Panc1 (cell line): ENCODE measurements at regions not wholly inside any gene's neighbourhood (a gene's known extent, or its start where the extent isn't known, plus 50 kb on each side); places are given as distances from the start of the nearest gene placed in this dataset.

Experiments used
- ATAC-seq: fragments of 200-7000 bp; cut with Tn5 transposase; 2 replicates; pipeline ENCODE4 v1.9.1; 2020; ENCODE audit warnings: mild to moderate bottlenecking, moderate library complexity
- BruUV-seq: library from RNA; stranded (reverse); fragments of 400-500 nt; replicated peaks from 2 replicates; lab custom pipeline; 2021; lab: Mats Ljungman, UMichigan
- CTCF ChIA-PET: fragments of 300-600 bp; sonication (Branson Sonifier 250); formaldehyde crosslinking; loops from one replicate; lab custom pipeline; 2022; ENCODE audit warnings: antibody characterized with exemption; lab: Charles Lee
- POLR2A ChIA-PET: fragments of 300-600 bp; sonication (Branson Sonifier 250); formaldehyde crosslinking; loops from one replicate; lab custom pipeline; 2022; ENCODE audit warnings: antibody characterized with exemption; lab: Charles Lee
- DNase-seq: peaks from one replicate; pipeline ENCODE4 v3.0.0-alpha.2; 2010; ENCODE audit warnings: low read depth, low spot score
- H3K27ac ChIP-seq: 2 replicates; pipeline ENCODE4 v1.5.1; 2011; ENCODE audit warnings: mild to moderate bottlenecking, low read length, inconsistent platforms
- H3K27me3 ChIP-seq: fragments of 200-500 bp; sonication (Bioruptor generic); 2 replicates; pipeline ENCODE4 v1.6.0; 2014; ENCODE audit warnings: low read length, inconsistent platforms; ENCODE audit not compliant: control insufficient read depth, insufficient read depth
- H3K36me3 ChIP-seq: fragments of 200-500 bp; sonication (Bioruptor generic); 2 replicates; pipeline ENCODE4 v1.5.1; 2014; ENCODE audit warnings: inconsistent platforms, mild to moderate bottlenecking, low read length, moderate library complexity; ENCODE audit not compliant: control insufficient read depth, insufficient read depth
- H3K4me1 ChIP-seq: 2 replicates; pipeline ENCODE4 v1.5.1; 2011; ENCODE audit warnings: inconsistent platforms, mild to moderate bottlenecking, low read length, moderate library complexity; ENCODE audit not compliant: control insufficient read depth, insufficient read depth
- H3K4me3 ChIP-seq, 2 experiments: 2 replicates each; pipeline ENCODE4 v1.5.1; 2011 to 2012; ENCODE audit warnings: low read depth in 2 of 2, low read length in 2 of 2, mild to moderate bottlenecking in 2 of 2, inconsistent platforms in 1 of 2, moderate library complexity in 1 of 2
- H3K9me3 ChIP-seq: fragments of 200-500 bp; sonication (Bioruptor generic); 2 replicates; pipeline ENCODE4 v1.5.1; 2014; ENCODE audit warnings: low read depth, mild to moderate bottlenecking, inconsistent platforms, low read length, moderate library complexity; ENCODE audit not compliant: control insufficient read depth, insufficient read depth
- CTCF ChIP-seq: fragments of 450-650 bp; IDR thresholded peaks from 2 replicates; pipeline ENCODE4 v1.5.1; 2017; ENCODE audit warnings: mild to moderate bottlenecking
- POLR2AphosphoS5 ChIP-seq: IDR thresholded peaks from 2 replicates; pipeline ENCODE4 v1.6.1; 2012; ENCODE audit warnings: mild to moderate bottlenecking, low read depth, low read length, moderate library complexity
- SIN3A ChIP-seq: IDR thresholded peaks from 2 replicates; pipeline ENCODE4 v1.6.1; 2012; ENCODE audit warnings: low read depth, mild to moderate bottlenecking, low read length, moderate library complexity, borderline replicate concordance; ENCODE audit not compliant: insufficient read depth
- TCF7L2 ChIP-seq: IDR thresholded peaks from 2 replicates; pipeline ENCODE4 v1.6.1; 2011; ENCODE audit warnings: mild to moderate bottlenecking, low read depth, low read length, inconsistent platforms
- in situ Hi-C: cut with HindIII; loops from 2 replicates; pipeline ENCODE4 v1.10.0; 2016; ENCODE audit warnings: low sequenced_read_pairs, low pct_unique_long_range_greater_than_20kb
- intact Hi-C: fragments of 100-400 bp; cut with micrococcal nuclease; formaldehyde crosslinking; loops from one replicate; pipeline ENCODE4 v1.10.0; 2022; ENCODE audit not compliant: unreplicated experiment
- TF ChIP-seq, protein P1 (sequence below), 2 experiments: IDR thresholded peaks; 2 replicates each; pipeline ENCODE4 v1.6.1; 2011 to 2012; ENCODE audit warnings: low read depth in 2 of 2, control low read depth in 1 of 2, low read length in 1 of 2, mild to moderate bottlenecking in 1 of 2, moderate library complexity in 1 of 2; ENCODE audit not compliant: insufficient read depth in 1 of 2

DNA sequence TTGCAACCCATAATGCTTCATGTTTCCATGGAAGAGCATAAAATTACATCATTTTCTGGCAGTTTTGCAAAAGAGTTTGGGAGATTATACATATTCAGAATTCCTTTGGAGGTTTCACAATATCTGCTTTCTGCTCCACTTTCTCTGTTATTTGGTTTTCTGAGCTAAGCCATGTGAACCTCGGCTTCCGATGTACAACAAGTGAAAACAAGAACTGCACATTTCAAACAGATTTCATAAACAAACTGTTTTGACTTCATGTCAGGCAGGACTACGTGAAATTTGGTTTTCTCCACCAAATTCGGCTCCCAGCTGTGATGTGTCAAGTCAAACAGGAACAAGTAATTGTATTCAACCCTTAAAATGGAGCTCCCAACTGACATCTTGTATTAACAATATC lies 609.8 kb downstream of the IRX1 start:
- ATAC-seq (no peak), DNase-seq (no peak)
- ChIA-PET POLR2A (no interaction called here), CTCF (interaction anchor here (0.7 kb wide), 1 partner anchor 1253 kb away, joined by 3 read pairs; no protein-coding TSS in a partner anchor)
- Histone ChIP-seq H3K36me3 (no peaks in the 10 kb centered on the region), H3K4me1 (no peaks in the 10 kb centered on the region), H3K27ac (no peak overlapping the region), H3K27me3 (no peaks in the 10 kb centered on the region), H3K4me3 (no peak overlapping the region), H3K9me3 (no peaks in the 10 kb centered on the region)
- no TSS peak for BruUV-seq
- no peak for TF ChIP-seq TCF7L2
- no peak for TF ChIP-seq SIN3A
- TF ChIP-seq, protein P1, sequence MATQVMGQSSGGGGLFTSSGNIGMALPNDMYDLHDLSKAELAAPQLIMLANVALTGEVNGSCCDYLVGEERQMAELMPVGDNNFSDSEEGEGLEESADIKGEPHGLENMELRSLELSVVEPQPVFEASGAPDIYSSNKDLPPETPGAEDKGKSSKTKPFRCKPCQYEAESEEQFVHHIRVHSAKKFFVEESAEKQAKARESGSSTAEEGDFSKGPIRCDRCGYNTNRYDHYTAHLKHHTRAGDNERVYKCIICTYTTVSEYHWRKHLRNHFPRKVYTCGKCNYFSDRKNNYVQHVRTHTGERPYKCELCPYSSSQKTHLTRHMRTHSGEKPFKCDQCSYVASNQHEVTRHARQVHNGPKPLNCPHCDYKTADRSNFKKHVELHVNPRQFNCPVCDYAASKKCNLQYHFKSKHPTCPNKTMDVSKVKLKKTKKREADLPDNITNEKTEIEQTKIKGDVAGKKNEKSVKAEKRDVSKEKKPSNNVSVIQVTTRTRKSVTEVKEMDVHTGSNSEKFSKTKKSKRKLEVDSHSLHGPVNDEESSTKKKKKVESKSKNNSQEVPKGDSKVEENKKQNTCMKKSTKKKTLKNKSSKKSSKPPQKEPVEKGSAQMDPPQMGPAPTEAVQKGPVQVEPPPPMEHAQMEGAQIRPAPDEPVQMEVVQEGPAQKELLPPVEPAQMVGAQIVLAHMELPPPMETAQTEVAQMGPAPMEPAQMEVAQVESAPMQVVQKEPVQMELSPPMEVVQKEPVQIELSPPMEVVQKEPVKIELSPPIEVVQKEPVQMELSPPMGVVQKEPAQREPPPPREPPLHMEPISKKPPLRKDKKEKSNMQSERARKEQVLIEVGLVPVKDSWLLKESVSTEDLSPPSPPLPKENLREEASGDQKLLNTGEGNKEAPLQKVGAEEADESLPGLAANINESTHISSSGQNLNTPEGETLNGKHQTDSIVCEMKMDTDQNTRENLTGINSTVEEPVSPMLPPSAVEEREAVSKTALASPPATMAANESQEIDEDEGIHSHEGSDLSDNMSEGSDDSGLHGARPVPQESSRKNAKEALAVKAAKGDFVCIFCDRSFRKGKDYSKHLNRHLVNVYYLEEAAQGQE (IDR thresholded peaks at IDR 0.05; ENCODE audit: insufficient read depth in 1 of 2, low read depth in 2 of 2, low read length in 1 of 2): no peak
- no peak for TF ChIP-seq CTCF
- no peak for TF ChIP-seq POLR2AphosphoS5
- intact Hi-C loops: no loop called here
- in situ Hi-C loops: no loop called here

DNA sequence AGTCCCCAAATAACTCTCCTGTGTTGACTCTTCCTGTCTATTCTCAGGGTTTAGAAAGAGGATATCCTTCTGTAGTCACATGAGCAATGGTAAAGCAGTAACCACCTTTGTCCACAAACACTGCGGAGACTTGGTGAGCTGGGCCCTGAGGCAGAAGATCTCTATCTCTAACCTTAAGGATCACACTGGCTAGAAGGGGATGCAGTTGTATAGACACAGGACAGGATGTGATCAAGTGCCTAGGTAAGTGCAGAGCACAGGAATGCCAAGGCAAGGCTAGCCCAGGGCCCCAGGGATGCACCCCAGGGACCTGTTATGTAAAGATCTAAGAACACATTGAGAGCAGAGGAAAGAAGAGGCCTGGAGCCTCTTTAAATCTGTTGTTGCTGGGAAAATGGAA lies 610.5 kb downstream of the IRX1 start:
- no peak overlapping the region for H3K4me3 ChIP-seq
- POLR2A ChIA-PET: no interaction called here

More for the DNA sequence above, 610.5 kb downstream of the IRX1 start:
- DNase-seq (no peak), ATAC-seq (no peak)
- intact Hi-C loops: no loop called here
- no peak overlapping the region for H3K27ac ChIP-seq
- CTCF ChIA-PET: no interaction called here
- no peaks in the 10 kb centered on the region for H3K27me3 ChIP-seq
- no peak for TF ChIP-seq TCF7L2
- no peak for TF ChIP-seq SIN3A
- no peak for TF ChIP-seq POLR2AphosphoS5
- no peak for TF ChIP-seq CTCF
- TF ChIP-seq, protein P1 (IDR thresholded peaks at IDR 0.05; ENCODE audit: insufficient read depth in 1 of 2, low read depth in 2 of 2, low read length in 1 of 2): no peak
- H3K36me3 ChIP-seq: no peaks in the 10 kb centered on the region
- in situ Hi-C loops: no loop called here
- no peaks in the 10 kb centered on the region for H3K9me3 ChIP-seq
- no TSS peak for BruUV-seq
- H3K4me1 ChIP-seq: no peaks in the 10 kb centered on the region
